GM19372 (cell line): ENCODE measurements at regions not wholly inside any gene's neighbourhood (a gene's known extent, or its start where the extent isn't known, plus 50 kb on each side); places are given as distances from the start of the nearest gene placed in this dataset.
"Not testable (repeated sequence)": the region's sequence is repeated elsewhere in the genome, so short reads cannot be mapped to it uniquely, and the experiment has no call there.

Source experiments
- ATAC-seq: cut with Tn5 transposase; IDR thresholded peaks from one replicate; pipeline ENCODE4 v1.9.1; 2021; ENCODE audit warnings: mild to moderate bottlenecking, low read depth, moderate library complexity; ENCODE audit not compliant: unreplicated experiment

GRCh38 chr10:2410049-2410448 is 657.3 kb upstream of the PFKP start:
- no peak for ATAC-seq

GRCh38 chr10:2401459-2401858 is 664.1 kb upstream of the ADARB2 start:
- no peak for ATAC-seq

GRCh38 chr10:2399482-2399881 is 662.2 kb upstream of the ADARB2 start:
- no peak for ATAC-seq

- no peak for ATAC-seq
Observed at GRCh38 chr10:2392145-2392812, 655.0 kb upstream of the ADARB2 start.

GRCh38 chr10:2387672-2388071 is 650.3 kb upstream of the ADARB2 start:
- no peak for ATAC-seq

GRCh38 chr10:2387261-2387660 is 649.9 kb upstream of the ADARB2 start:
- no peak for ATAC-seq

GRCh38 chr10:2380218-2380617 is 642.9 kb upstream of the ADARB2 start:
- no peak for ATAC-seq

GRCh38 chr10:2367083-2367482 is 629.8 kb upstream of the ADARB2 start:
- ATAC-seq: no peak

- no peak for ATAC-seq
Observed at GRCh38 chr10:2366264-2366931, 629.1 kb upstream of the ADARB2 start.

GRCh38 chr10:2362331-2362730 is 625.0 kb upstream of the ADARB2 start:
- ATAC-seq: no peak

GRCh38 chr10:2358586-2358985 is 621.3 kb upstream of the ADARB2 start:
- ATAC-seq: no peak

GRCh38 chr10:2356670-2357069 is 619.3 kb upstream of the ADARB2 start:
- ATAC-seq: no peak

- no peak for ATAC-seq
Observed at GRCh38 chr10:2351566-2351965, 614.2 kb upstream of the ADARB2 start.

- no peak for ATAC-seq
Observed at GRCh38 chr10:2342206-2342605, 604.9 kb upstream of the ADARB2 start.

- no peak for ATAC-seq
Observed at GRCh38 chr10:2340831-2341647, 603.7 kb upstream of the ADARB2 start.

- no peak for ATAC-seq
Observed at GRCh38 chr10:2335626-2336025, 598.3 kb upstream of the ADARB2 start.

- ATAC-seq: no peak
Observed at GRCh38 chr10:2334575-2334974, 597.2 kb upstream of the ADARB2 start.

- ATAC-seq: no peak
Observed at GRCh38 chr10:2329082-2329481, 591.8 kb upstream of the ADARB2 start.

GRCh38 chr10:2326411-2326810 is 589.1 kb upstream of the ADARB2 start:
- ATAC-seq: no peak

GRCh38 chr10:2315045-2315485 is 577.7 kb upstream of the ADARB2 start:
- not testable (repeated sequence) for ATAC-seq

- no peak for ATAC-seq
Observed at GRCh38 chr10:2306081-2306480, 568.8 kb upstream of the ADARB2 start.
